Activated CD4-positive, alpha-beta memory T cell treated with anti-CD3 and anti-CD28 coated beads, Interleukin-2, amount 10 ng/mL, durations not matched to agents 7 days and 5 days (primary cell): ENCODE measurements at regions not wholly inside any gene's neighbourhood (a gene's known extent, or its start where the extent isn't known, plus 50 kb on each side); places are given as distances from the start of the nearest gene placed in this dataset.

Experiments
- CTCF ChIA-PET: fragments of 350-600 bp; sonication (Branson Sonifier 250); formaldehyde crosslinking; loops from one replicate; lab custom pipeline; 2021; ENCODE audit warnings: antibody characterized with exemption, inconsistent platforms; lab: Charles Lee
- POLR2A ChIA-PET: fragments of 350-600 bp; sonication (Branson Sonifier 250); formaldehyde crosslinking; loops from one replicate; lab custom pipeline; 2021; ENCODE audit warnings: antibody characterized with exemption; lab: Charles Lee
- DNase-seq: peaks from one replicate; pipeline ENCODE4 v3.0.0-alpha.2; 2020
- H3K27ac Mint-ChIP-seq: one replicate; pipeline ENCODE4 v1.8.0; 2021; ENCODE audit warnings: mild to moderate bottlenecking, mixed read lengths
- H3K27me3 Mint-ChIP-seq: one replicate; pipeline ENCODE4 v1.8.0; 2021; ENCODE audit warnings: mixed read lengths
- H3K36me3 Mint-ChIP-seq: one replicate; pipeline ENCODE4 v1.8.0; 2021; ENCODE audit warnings: low read depth, mixed read lengths
- H3K4me1 Mint-ChIP-seq: one replicate; pipeline ENCODE4 v1.8.0; 2021; ENCODE audit warnings: mixed read lengths
- H3K4me3 Mint-ChIP-seq: one replicate; pipeline ENCODE4 v1.8.0; 2021; ENCODE audit warnings: mild to moderate bottlenecking, mixed read lengths
- H3K9me3 Mint-ChIP-seq: one replicate; pipeline ENCODE4 v1.8.0; 2021; ENCODE audit warnings: mixed read lengths

DNA sequence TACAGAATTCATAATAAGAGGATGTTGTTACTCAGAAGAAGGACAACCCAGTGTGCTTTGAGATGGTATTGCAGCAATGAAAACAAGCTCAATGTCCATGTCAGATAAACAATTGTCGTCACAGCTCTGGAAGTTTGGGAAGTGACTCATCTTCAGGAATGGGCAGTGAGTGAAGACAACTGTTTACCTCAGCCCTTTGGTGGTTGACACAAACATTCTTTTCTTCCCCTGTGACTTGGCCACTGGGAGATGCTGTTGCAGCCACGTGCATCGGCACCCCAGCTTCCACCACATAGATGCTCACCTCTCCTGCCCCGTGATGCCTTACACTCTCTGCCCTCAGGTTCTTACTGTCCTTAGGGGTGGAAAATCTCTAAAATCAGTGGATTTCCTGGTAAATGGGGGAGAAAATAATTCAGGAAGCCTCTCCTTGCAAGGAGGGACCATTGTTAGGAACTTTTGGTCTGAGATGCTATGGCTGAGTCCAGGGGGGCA lies 114.1 kb upstream of the GALNT15 start:
- Mint-ChIP-seq H3K9me3 (no peaks in the 10 kb centered on the region), H3K36me3 (no peaks in the 10 kb centered on the region), H3K4me3 (no peak overlapping the region), H3K27ac (no peak overlapping the region), H3K4me1 (no peaks in the 10 kb centered on the region), H3K27me3 (peaks cover 7% of the 10 kb centered on the region)
- POLR2A ChIA-PET: no interaction called here
- CTCF ChIA-PET: interaction anchor here (1.3 kb wide), 1 partner anchor 187 kb away, joined by 3 read pairs; no protein-coding TSS in a partner anchor
- no peak for DNase-seq

DNA sequence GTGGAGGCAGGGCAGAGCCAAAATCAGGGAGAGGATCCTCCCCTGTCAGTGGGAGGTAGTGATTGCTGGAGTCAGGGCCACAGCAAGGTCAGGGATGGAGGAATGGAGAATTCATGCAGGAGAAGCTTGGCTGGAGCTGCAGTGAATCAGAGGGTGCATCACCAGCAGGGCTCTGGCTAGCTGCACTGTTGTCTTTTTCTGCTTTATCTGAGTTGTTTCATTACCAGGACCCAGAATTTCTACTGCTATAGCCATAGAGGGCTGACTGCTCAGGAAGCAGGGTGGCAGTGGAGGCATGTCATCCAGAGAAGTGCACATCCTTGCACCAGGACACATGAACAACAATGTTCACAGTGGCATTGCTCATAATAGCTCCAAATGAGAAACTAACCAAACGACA lies 113.5 kb upstream of the GALNT15 start:
- no peak overlapping the region for H3K4me3 Mint-ChIP-seq
- no peaks in the 10 kb centered on the region for H3K36me3 Mint-ChIP-seq
- H3K9me3 Mint-ChIP-seq: no peaks in the 10 kb centered on the region
- peaks cover 7% of the 10 kb centered on the region for H3K27me3 Mint-ChIP-seq
- no peak overlapping the region for H3K27ac Mint-ChIP-seq
- POLR2A ChIA-PET: no interaction called here
- no peak for DNase-seq
- no peaks in the 10 kb centered on the region for H3K4me1 Mint-ChIP-seq
- CTCF ChIA-PET: interaction anchor here (1.3 kb wide), 1 partner anchor 187 kb away, joined by 3 read pairs; no protein-coding TSS in a partner anchor

DNA sequence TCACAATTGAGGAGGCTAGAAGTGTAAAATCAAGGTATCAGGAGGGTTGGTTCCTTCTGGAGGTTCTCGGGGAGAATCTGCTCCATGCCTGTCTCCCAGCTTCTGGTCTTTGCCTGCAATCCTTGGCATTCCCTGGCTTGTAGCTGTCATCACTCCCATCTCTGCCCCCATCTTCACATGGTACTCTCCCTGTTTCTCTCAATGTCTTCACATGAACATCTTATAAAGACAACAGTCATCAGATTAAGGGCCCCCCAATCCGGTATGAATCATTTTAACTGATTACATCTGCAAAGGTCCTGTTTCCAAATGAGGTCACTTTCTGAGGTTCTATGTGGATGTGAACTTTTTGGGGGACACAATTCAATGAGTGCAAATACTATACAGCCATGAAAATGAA lies 113.0 kb upstream of the GALNT15 start:
- DNase-seq: no peak
- Mint-ChIP-seq H3K27ac (no peak overlapping the region), H3K36me3 (no peaks in the 10 kb centered on the region), H3K9me3 (no peaks in the 10 kb centered on the region), H3K27me3 (peaks cover 7% of the 10 kb centered on the region), H3K4me3 (no peak overlapping the region), H3K4me1 (no peaks in the 10 kb centered on the region)
- POLR2A ChIA-PET: no interaction called here
- CTCF ChIA-PET: no interaction called here

DNA sequence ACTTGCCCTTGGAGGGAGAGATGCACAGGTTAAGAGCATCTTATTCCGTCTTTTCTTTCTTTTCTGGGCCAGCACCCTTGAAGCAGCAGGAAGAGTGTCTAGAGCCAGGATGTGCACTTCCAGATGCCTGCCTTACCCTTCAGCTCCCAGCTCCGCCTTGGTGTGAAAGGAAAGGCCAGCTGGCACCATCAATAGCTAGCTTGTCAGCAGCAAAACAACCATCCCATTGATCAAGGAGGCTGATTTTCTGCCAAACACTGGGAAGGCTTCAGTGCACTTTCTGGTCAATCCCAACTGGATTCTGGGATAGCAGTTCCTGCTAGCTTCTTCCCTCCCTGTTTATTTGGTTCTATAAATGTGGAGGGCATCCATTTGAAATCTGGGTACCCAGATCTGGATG lies 110.9 kb upstream of the GALNT15 start:
- CTCF ChIA-PET: no interaction called here
- H3K36me3 Mint-ChIP-seq: no peaks in the 10 kb centered on the region

DNA sequence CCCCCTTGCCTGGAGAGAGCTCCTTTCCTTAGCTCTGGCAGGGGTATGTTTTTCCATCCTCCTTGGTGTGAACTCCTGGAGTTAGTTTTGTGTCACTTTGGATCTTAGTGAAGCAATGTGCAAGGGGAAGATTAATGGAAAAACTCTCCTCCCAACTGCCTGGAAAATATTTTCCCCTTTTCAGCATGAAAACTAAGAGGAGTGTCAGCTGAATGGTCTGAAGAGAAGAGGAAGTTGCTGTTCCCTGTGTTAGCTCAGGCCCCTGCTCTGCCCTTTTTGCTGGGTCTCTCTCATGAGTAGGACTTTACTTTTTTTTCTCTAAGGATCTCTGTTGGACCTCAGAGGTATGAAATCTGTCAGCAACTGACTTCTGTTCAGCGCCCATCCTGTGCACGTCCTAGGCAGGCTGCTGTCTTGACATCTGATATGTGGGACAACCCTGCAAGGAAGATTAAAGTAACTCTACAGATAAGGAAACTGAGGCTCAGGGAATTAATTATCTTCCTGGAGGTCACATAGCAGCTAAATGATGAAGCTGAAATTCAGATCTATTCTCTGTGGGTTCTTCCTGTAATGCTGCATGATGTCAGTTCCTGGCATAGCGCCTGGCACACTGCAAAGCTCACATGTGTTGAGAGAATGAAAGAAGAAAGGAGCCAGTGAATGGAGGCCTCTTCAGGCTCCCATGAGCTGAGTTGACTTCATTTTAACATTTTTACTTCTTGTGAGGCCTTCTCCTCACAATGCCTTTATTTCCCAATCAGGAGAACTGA lies 109.7 kb upstream of the GALNT15 start:
- H3K4me1 Mint-ChIP-seq: no peaks in the 10 kb centered on the region
- ChIA-PET CTCF (no interaction called here), POLR2A (no interaction called here)
- H3K4me3 Mint-ChIP-seq: no peak overlapping the region
- DNase-seq: no peak
- H3K9me3 Mint-ChIP-seq: no peaks in the 10 kb centered on the region
- no peak overlapping the region for H3K27ac Mint-ChIP-seq
- H3K27me3 Mint-ChIP-seq: peaks cover 7% of the 10 kb centered on the region
- no peaks in the 10 kb centered on the region for H3K36me3 Mint-ChIP-seq

More for the DNA sequence above, 110.9 kb upstream of the GALNT15 start:
- Mint-ChIP-seq H3K27me3 (peaks cover 7% of the 10 kb centered on the region), H3K4me3 (no peak overlapping the region), H3K27ac (no peak overlapping the region), H3K4me1 (no peaks in the 10 kb centered on the region), H3K9me3 (no peaks in the 10 kb centered on the region)
- POLR2A ChIA-PET: no interaction called here
- DNase-seq: no peak

DNA sequence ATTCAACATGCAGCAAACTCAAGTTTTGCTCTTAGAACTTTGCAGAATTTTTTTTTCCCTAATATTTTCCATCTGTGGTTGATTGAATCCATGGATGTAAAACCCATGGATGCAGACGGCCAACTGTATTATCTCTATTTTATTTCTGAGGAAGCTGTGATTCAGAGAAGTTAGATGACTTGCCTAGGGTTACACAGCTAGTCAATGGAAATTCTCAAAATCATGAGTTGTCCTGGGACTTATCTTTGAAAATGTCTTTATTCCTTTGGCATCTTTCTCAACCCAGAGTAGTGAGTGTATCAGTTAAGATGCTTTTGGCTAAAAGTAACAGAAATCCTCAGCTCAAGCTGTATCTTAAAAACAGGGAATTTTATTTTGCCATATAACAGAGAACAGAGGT lies 107.9 kb upstream of the GALNT15 start:
- no peaks in the 10 kb centered on the region for H3K9me3 Mint-ChIP-seq
- no peaks in the 10 kb centered on the region for H3K4me1 Mint-ChIP-seq
- no peak overlapping the region for H3K4me3 Mint-ChIP-seq
- CTCF ChIA-PET: interaction anchor here (1.1 kb wide), 1 partner anchor 17 kb away, joined by 4 read pairs; no protein-coding TSS in a partner anchor
- POLR2A ChIA-PET: no interaction called here
- no peaks in the 10 kb centered on the region for H3K36me3 Mint-ChIP-seq
- H3K27ac Mint-ChIP-seq: no peak overlapping the region
- H3K27me3 Mint-ChIP-seq: peaks cover 6% of the 10 kb centered on the region
- no peak for DNase-seq

DNA sequence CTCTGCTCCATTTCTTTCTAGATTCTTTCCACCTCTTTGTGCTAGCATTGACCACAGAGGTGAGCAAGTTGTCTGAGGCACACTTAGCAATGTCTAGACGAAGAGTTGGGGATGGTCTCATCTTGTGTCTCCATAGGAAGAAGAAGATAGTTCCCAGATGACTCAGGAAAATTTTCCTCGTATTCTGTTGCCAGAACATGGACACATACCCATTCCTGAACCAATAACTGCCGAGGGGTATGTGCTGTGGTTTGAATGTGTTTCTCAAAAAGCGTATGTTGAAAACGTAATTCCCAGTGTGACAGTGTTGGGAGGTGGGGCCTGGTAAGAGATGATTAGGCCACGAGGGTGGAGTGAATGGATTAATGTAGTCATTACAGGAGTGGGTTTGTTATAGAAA lies 107.5 kb upstream of the GALNT15 start:
- Mint-ChIP-seq H3K27me3 (peaks cover 4% of the 10 kb centered on the region), H3K4me3 (no peak overlapping the region), H3K27ac (no peak overlapping the region), H3K4me1 (no peaks in the 10 kb centered on the region), H3K36me3 (no peaks in the 10 kb centered on the region), H3K9me3 (no peaks in the 10 kb centered on the region)
- CTCF ChIA-PET: interaction anchor here (1.1 kb wide), 1 partner anchor 18 kb away, joined by 4 read pairs; no protein-coding TSS in a partner anchor
- POLR2A ChIA-PET: no interaction called here
- DNase-seq: no peak

DNA sequence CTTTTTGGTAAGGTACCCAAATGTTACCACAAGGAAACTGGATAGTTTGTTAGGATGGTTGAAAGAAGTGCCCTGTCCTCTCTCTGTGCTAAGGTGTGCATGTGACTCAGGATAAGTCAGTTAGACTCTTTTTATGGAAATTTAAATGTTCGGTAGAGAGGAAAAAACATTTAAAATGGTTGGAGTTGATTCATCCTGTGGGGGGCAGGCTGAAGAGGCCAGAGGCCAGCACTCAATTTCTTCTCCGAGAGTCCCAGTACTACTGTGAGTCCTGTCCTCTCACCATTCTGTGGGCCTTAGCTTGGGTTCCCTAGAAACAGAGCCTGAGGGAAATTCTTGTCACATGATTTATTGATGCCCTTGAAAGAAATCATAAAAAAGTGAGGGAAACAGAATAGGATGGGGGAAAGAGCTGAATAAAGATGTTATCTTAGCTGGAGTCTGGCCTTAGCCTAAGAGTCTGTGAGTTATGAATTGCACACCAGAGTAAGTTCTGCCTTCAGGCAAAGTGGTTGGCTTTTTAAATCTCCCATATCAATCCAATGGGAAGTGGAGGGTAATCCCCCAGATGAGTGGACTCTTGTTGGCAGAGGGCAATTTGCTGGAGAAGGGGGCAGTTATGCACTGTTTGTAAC lies 106.5 kb upstream of the GALNT15 start:
- no peak overlapping the region for H3K4me3 Mint-ChIP-seq
- H3K27ac Mint-ChIP-seq: no peak overlapping the region
- ChIA-PET CTCF (no interaction called here), POLR2A (no interaction called here)
- no peaks in the 10 kb centered on the region for H3K36me3 Mint-ChIP-seq
- H3K9me3 Mint-ChIP-seq: no peaks in the 10 kb centered on the region
- no peaks in the 10 kb centered on the region for H3K4me1 Mint-ChIP-seq
- peaks cover 1% of the 10 kb centered on the region for H3K27me3 Mint-ChIP-seq
- DNase-seq: no peak

DNA sequence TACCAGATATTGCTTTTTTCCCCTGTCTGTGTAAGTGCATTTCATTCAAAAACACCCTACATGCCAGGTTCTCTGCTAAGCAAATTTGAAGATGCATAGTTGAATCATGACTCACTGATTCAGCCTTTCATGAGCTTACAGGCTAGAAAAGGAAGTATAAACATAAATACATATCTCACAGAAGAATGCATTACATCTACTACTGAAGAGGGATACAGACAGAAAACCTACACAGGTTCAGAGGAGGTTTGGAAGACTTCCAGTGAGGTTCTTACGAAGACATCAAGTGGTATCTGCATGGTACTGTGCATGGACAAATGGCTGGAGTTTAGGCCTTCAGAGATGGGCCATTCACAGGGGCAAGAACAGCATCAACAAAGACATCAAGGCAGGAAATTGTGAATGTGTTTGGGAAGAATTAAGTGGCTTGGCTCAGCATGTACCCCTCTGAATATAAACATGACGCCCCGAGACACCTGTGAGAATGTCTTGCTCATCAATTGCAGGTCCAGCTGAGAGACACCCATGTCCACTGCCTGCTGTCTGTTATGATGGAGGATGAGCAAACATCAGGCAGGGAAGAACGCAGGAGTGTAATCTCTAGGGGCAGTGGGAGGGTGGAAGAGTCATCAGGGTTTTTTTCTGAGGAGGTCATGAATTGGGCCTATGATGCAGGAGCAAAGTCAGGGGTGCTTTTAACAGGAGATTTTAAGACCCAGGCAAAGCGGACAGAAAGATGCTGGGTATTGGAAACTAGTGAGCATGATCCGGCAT lies 105.1 kb upstream of the GALNT15 start:
- no peak for DNase-seq
- CTCF ChIA-PET: interaction anchor here (0.6 kb wide), 1 partner anchor 664 kb away, joined by 3 read pairs; no protein-coding TSS in a partner anchor
- Mint-ChIP-seq H3K27ac (no peak overlapping the region), H3K4me1 (no peaks in the 10 kb centered on the region), H3K27me3 (peaks cover under 1% of the 10 kb centered on the region), H3K4me3 (no peak overlapping the region), H3K36me3 (no peaks in the 10 kb centered on the region), H3K9me3 (no peaks in the 10 kb centered on the region)
- POLR2A ChIA-PET: no interaction called here

DNA sequence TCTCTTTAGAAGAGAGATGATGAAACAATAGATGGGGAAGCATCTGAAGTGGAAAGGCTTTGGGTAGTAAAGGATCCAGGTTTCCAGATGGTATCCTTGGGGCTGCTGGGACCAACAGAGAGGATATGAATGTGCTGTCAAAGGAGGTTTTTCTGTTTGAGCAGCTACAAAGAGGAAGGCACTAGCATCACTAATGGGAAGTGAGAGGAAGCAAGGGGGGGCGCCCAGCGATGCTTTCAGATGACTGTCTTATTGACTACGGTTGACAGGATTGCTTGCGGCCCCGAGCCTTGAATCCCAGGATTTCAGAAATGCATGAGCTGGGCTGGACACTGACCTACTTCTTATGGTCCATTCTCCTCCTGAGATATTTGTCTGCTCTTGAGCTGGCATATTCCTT lies 103.8 kb upstream of the GALNT15 start:
- no peak for DNase-seq
- H3K36me3 Mint-ChIP-seq: no peaks in the 10 kb centered on the region
- no peaks in the 10 kb centered on the region for H3K4me1 Mint-ChIP-seq
- H3K9me3 Mint-ChIP-seq: no peaks in the 10 kb centered on the region
- no peak overlapping the region for H3K4me3 Mint-ChIP-seq
- ChIA-PET POLR2A (no interaction called here), CTCF (no interaction called here)
- peaks cover 3% of the 10 kb centered on the region for H3K27me3 Mint-ChIP-seq
- no peak overlapping the region for H3K27ac Mint-ChIP-seq

DNA sequence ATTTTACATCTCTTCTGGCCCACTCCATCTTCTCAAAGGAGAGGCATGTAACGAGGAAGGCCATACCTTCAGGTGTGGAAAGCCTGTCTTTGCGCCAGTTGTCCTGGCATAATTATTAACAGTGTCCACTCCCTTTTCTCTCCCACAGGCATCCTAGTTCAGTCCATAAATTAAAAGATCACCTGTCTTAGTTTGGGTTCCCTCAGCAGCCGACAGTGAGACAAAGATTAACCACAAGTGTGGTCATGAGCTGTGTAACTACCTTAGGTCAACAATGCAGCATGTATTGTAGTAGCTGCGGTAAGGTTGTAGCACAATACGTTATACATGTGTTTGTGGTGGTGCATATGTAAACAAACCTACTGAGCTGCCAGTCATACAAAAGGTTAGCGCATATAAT lies 103.3 kb upstream of the GALNT15 start:
- Mint-ChIP-seq H3K36me3 (no peaks in the 10 kb centered on the region), H3K4me3 (no peak overlapping the region), H3K27ac (no peak overlapping the region), H3K4me1 (no peaks in the 10 kb centered on the region), H3K27me3 (peaks cover 3% of the 10 kb centered on the region), H3K9me3 (no peaks in the 10 kb centered on the region)
- DNase-seq: no peak
- POLR2A ChIA-PET: no interaction called here
- CTCF ChIA-PET: no interaction called here

DNA sequence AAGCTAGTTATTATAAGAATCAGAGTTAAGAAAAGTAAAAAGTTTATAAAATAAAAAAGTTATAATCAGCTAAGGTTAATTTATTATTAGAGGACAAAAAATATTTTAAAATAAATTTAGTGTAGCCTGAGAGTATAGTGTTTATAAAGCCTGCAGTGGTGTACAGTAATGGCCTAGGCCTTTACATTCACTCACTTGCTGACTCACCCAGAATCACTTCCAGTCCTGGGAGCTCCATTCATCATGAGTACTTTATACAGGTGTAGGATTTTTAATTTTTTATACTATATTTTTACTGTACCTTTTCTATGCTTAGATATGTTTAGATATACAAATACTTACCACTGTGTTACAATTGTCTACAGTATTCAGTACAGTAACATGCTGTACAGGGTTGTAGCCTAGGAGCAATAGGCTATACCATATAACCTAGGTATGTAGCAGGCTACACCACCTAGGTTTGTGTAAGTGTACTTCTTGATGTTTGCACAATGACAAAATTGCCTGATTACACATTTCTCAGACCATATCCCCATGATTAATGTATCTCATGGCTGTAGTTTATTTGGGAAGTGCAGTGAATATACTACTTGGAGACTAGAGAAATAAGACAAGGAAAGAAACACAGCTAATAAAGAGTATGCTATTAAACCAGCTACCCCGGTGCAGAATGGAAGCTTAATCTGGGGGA lies 101.9 kb upstream of the GALNT15 start:
- Mint-ChIP-seq H3K27me3 (peaks cover 5% of the 10 kb centered on the region), H3K9me3 (peaks cover 2% of the 10 kb centered on the region), H3K4me3 (no peak overlapping the region), H3K36me3 (no peaks in the 10 kb centered on the region), H3K4me1 (no peaks in the 10 kb centered on the region), H3K27ac (no peak overlapping the region)
- DNase-seq: no peak
- ChIA-PET CTCF (interaction anchor here (0.6 to 1.6 kb wide), 2 partner anchors 14 to 106 kb away, joined by 3 read pairs; no protein-coding TSS in a partner anchor), POLR2A (no interaction called here)
